Stomach (tissue), 8 donors: ENCODE measurements at regions not wholly inside any gene's neighbourhood (a gene's known extent, or its start where the extent isn't known, plus 50 kb on each side); places are given as distances from the start of the nearest gene placed in this dataset.
A peak's percentile ranks its signal among the peaks of the same experiment; 100 is the strongest.

Experiments used
- DNase-seq, 2 donors: peaks; one replicate each; pipeline versions ENCODE4 v3.0.0 to v3.0.0-alpha.2; 2013 to 2019
- H3K27ac ChIP-seq, 5 donors: fragments of 200-600 bp in 4 of 5; sonication (generic) in 4 of 5; one replicate each; pipeline ENCODE4 v1.5.1; 2013 to 2019; ENCODE audit warnings: mild to moderate bottlenecking in 1 of 5, moderate library complexity in 1 of 5
- H3K27me3 ChIP-seq, 3 donors: fragments of 200-600 bp; sonication (generic); one replicate each; pipeline ENCODE4 v1.5.1; 2017 to 2019; ENCODE audit warnings: mixed run types in 1 of 3
- H3K36me3 ChIP-seq, 4 donors: fragments of 200-600 bp; sonication (generic); 1 replicate in 3 of 4; 2 replicates in 1 of 4; pipeline ENCODE4 v1.5.1; 2016 to 2019
- H3K4me1 ChIP-seq, 4 donors: fragments of 200-600 bp; sonication (generic); one replicate each; pipeline ENCODE4 v1.5.1; 2016 to 2019
- H3K4me3 ChIP-seq, 4 donors: fragments of 200-600 bp; sonication (generic) in 3 of 4; one replicate each; pipeline ENCODE4 v1.5.1; 2016 to 2019; ENCODE audit warnings: mild to moderate bottlenecking in 1 of 4
- H3K9me3 ChIP-seq, 4 donors: fragments of 200-600 bp; sonication (generic); one replicate each; pipeline ENCODE4 v1.5.1; 2016 to 2019
- EP300 ChIP-seq: sonication (generic); formaldehyde crosslinking; IDR thresholded peaks from one replicate; pipeline ENCODE4 v1.6.1; 2017; ENCODE audit warnings: antibody characterized with exemption
- POLR2A ChIP-seq, 4 donors: fragments of 450-650 bp; IDR thresholded peaks; one replicate each; pipeline ENCODE4 v1.6.1; 2016; ENCODE audit warnings: antibody characterized with exemption in 4 of 4, control low read depth in 2 of 4, mild to moderate bottlenecking in 1 of 4, moderate library complexity in 1 of 4
- POLR2AphosphoS5 ChIP-seq, 3 donors: sonication (generic); formaldehyde crosslinking; IDR thresholded peaks; one replicate each; pipeline ENCODE4 v1.6.1; 2016; ENCODE audit warnings: antibody characterized with exemption in 3 of 3
- WGBS, 5 donors: extraction: QIAGEN DNeasy Blood & Tissue Kit in 3 of 5; methylation state at CpG; one replicate each; pipeline versions ENCODE4 v1.1.5 to v1.1.7; 2013 to 2018; 5-methylcytosine and 5-hydroxymethylcytosine counted together
- intact Hi-C: fragments of 100-400 bp; cut with DNase I; formaldehyde crosslinking; loops from one replicate; pipeline ENCODE4 v1.15.1; 2023; ENCODE audit warnings: low total_unique reads
- TF ChIP-seq, protein P1 (sequence below), 7 experiments: fragments of 450-650 bp in 4 of 7; fragments of 200-600 bp in 3 of 7; sonication (generic) in 3 of 7; IDR thresholded peaks; one replicate each; pipeline ENCODE4 v1.5.1; 2016 to 2019; ENCODE audit warnings: antibody characterized with exemption in 7 of 7, control low read depth in 2 of 7, mild to moderate bottlenecking in 1 of 7
- donor health status: healthy with polysubstance abuse.
- donor health status: Bipolar disorder and iron deficiency.
- donor health status: healthy.

DNA sequence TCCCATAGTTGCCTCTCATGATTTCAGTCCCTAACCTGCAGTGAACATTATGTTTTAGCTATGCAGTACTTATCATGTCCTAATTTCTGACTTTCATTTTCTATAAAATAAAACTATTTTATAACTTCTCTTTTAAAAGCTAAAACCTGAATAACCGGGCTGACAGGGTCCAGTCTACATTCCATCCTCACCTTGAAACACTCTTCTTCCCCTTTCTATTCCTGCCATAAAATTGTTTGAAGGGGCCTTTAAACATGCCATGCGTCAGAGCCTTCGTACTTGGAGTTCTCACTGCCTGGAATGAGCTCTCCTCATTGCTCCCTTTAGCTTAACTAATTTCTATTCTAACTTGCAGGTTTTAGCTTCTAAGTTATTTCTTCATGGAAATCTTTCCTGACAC, 143.0 kb upstream of the PRLR start:
- WGBS, 5 donors: 93 to 97% (median 95%) methylated on average over 3 of the region's 3 CpGs
- TF ChIP-seq EP300 (no peak), POLR2A (IDR thresholded peaks at IDR 0.05) (no peak), POLR2AphosphoS5 (IDR thresholded peaks at IDR 0.05) (no peak)
- TF ChIP-seq, protein P1, sequence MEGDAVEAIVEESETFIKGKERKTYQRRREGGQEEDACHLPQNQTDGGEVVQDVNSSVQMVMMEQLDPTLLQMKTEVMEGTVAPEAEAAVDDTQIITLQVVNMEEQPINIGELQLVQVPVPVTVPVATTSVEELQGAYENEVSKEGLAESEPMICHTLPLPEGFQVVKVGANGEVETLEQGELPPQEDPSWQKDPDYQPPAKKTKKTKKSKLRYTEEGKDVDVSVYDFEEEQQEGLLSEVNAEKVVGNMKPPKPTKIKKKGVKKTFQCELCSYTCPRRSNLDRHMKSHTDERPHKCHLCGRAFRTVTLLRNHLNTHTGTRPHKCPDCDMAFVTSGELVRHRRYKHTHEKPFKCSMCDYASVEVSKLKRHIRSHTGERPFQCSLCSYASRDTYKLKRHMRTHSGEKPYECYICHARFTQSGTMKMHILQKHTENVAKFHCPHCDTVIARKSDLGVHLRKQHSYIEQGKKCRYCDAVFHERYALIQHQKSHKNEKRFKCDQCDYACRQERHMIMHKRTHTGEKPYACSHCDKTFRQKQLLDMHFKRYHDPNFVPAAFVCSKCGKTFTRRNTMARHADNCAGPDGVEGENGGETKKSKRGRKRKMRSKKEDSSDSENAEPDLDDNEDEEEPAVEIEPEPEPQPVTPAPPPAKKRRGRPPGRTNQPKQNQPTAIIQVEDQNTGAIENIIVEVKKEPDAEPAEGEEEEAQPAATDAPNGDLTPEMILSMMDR (IDR thresholded peaks at IDR 0.05): no peak
- H3K4me3 ChIP-seq: no peak overlapping the region
- H3K36me3 ChIP-seq: no peaks in the 10 kb centered on the region
- intact Hi-C loops: no loop called here
- H3K9me3 ChIP-seq: no peaks in the 10 kb centered on the region
- no peaks in the 10 kb centered on the region for H3K27me3 ChIP-seq
- H3K4me1 ChIP-seq: peaks cover 0 to 11% (median 2%) of the 10 kb centered on the region in 4 donors
- H3K27ac ChIP-seq: no peak overlapping the region
- DNase-seq: no peak

DNA sequence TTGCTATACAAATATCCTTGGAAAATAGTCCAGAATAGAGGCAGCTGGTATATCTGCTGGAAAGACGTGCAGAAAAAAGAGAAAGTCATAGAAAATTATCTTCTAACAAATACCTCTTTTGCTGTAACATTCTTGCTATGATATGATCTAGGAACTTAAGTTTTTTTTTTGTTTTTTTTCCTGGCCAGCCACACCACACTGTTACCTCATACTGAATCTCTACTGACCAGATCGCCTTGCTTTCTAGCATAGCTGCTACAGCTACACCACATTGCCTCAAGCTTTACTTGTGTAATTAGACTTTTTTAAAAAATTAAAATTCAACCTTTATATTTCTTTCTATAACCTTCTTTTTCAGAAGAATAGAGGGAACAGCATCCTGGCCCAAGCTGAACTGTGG, 142.2 kb upstream of the PRLR start:
- no peak for DNase-seq
- intact Hi-C loops: no loop called here
- Histone ChIP-seq H3K27ac (no peak overlapping the region), H3K4me3 (no peak overlapping the region), H3K36me3 (no peaks in the 10 kb centered on the region), H3K4me1 (peaks cover 0 to 11% (median 2%) of the 10 kb centered on the region in 4 donors), H3K27me3 (no peaks in the 10 kb centered on the region), H3K9me3 (no peaks in the 10 kb centered on the region)
- WGBS, 5 donors: 36 to 75% (median 50%) methylated on average over 2 of the region's 2 CpGs
- TF ChIP-seq, protein P1 (IDR thresholded peaks at IDR 0.05): no peak
- TF ChIP-seq EP300 (no peak), POLR2A (IDR thresholded peaks at IDR 0.05) (no peak), POLR2AphosphoS5 (IDR thresholded peaks at IDR 0.05) (no peak)

DNA sequence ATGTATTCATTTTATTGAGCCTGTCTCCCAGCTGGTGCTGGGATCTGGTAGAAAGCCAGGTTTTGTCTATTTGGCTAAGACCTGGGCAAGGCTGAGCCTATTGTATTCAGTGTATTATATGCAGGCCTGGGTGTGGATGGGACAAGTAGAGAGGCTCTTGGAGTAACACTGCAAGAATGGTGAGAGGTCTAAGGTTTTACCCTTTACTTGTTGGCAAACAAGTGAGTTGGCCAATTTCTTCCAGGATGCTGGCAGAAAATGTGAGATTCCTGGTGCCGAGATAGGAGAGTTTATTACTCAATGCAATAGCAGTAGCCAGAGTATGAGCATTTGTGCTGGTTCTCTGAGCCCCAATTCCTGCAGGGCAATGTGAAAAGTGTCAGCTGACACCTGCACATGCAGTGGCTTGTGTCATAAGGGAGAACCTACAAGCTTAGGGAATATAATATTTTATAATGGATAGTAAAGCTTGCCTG, 141.7 kb upstream of the PRLR start:
- intact Hi-C loops: no loop called here
- Histone ChIP-seq H3K27me3 (no peaks in the 10 kb centered on the region), H3K4me1 (peaks cover 0 to 11% (median 2%) of the 10 kb centered on the region in 4 donors), H3K36me3 (no peaks in the 10 kb centered on the region), H3K27ac (no peak overlapping the region), H3K4me3 (no peak overlapping the region), H3K9me3 (no peaks in the 10 kb centered on the region)
- WGBS, 5 donors: 22 to 69% (median 41%) methylated on average over 1 of the region's 1 CpG
- TF ChIP-seq, protein P1 (IDR thresholded peaks at IDR 0.05): no peak
- TF ChIP-seq POLR2A (IDR thresholded peaks at IDR 0.05) (no peak), POLR2AphosphoS5 (IDR thresholded peaks at IDR 0.05) (no peak), EP300 (no peak)
- peak; percentile 12 to 61 for DNase-seq

DNA sequence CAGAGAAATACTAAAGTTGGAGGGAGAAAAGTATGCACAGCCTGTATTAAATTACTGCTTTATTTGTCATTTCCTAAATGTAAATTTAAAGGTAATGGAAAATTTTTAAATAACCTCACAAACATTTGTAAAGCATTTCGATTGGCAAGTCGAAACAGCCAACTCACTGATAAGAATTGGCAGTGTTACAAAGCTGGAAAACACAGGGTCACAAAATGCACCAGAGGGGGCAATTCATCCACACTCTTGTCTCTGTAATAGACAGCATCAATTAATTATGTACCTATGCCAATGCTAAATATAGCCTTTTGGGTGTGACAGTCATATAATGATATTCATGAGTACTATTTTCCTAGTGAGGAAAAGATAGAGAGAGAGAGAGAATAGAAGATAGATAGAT, 140.6 kb upstream of the PRLR start:
- Histone ChIP-seq H3K9me3 (no peaks in the 10 kb centered on the region), H3K27ac (no peak overlapping the region), H3K27me3 (no peaks in the 10 kb centered on the region), H3K4me3 (no peak overlapping the region), H3K36me3 (no peaks in the 10 kb centered on the region), H3K4me1 (peaks cover 0 to 11% (median 2%) of the 10 kb centered on the region in 4 donors)
- intact Hi-C loops: no loop called here
- no peak for DNase-seq
- whole genome bisulfite sequencing, 5 donors: 27 to 63% (median 39%) methylated on average over 2 of the region's 2 CpGs
- TF ChIP-seq POLR2AphosphoS5 (IDR thresholded peaks at IDR 0.05): no peak

DNA sequence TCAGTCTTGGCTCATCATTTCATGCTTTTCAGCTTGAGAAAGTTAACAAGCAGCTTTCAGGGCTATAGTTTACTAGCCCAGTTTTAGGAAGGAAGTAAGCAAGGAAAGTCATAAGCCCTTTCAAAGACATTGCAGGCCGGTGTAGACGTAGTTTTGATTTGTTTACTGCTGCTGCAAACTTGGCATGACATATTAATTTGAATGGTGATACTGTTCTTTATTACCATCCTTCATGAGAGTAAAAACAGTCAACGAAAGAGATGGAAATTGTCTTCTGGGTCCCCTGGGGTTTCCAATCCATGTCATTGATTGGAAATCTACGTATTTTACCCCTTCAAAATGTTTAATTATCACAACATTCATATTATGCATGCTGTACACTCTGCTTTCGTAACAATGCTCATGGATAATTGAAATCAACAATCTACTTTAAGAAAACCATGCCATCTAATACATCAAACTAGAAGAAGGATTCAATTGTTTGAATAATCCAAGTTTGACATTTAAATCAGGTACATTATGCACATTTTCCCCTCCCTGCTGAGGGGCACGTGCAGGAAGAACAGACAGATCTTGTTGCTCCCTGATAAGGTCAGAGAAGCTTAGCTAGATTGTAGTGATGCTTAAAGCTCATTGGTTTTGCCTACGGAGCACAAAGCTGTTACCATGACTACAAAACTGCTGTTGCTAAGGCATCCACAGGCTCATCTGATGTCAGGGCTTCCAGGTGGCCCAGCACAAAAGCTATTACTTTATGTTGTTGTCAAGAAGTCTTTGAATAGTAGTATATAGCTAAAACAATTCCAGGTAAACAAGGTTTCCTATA, 139.9 kb upstream of the PRLR start:
- no peak overlapping the region for H3K27ac ChIP-seq
- H3K9me3 ChIP-seq: no peaks in the 10 kb centered on the region
- TF ChIP-seq, protein P1 (IDR thresholded peaks at IDR 0.05): no peak
- no peak for TF ChIP-seq EP300
- TF ChIP-seq POLR2AphosphoS5 (IDR thresholded peaks at IDR 0.05): no peak
- TF ChIP-seq POLR2A (IDR thresholded peaks at IDR 0.05): no peak
- no peak overlapping the region for H3K4me3 ChIP-seq
- WGBS, 5 donors: 53 to 63% (median 61%) methylated on average over 7 of the region's 7 CpGs
- DNase-seq: peak in 1 of 2 donors; percentile 64
- no peaks in the 10 kb centered on the region for H3K36me3 ChIP-seq
- intact Hi-C loops: no loop called here
- H3K4me1 ChIP-seq: peaks cover 0 to 11% (median 2%) of the 10 kb centered on the region in 4 donors
- H3K27me3 ChIP-seq: no peaks in the 10 kb centered on the region
